GM12865 (cell line): ENCODE measurements at regions not wholly inside any gene's neighbourhood (a gene's known extent, or its start where the extent isn't known, plus 50 kb on each side); places are given as distances from the start of the nearest gene placed in this dataset.
A peak's percentile ranks its signal among the peaks of the same experiment; 100 is the strongest.

Source experiments
- DNase-seq: peaks from one replicate; pipeline ENCODE4 v3.0.0; 2010; ENCODE audit warnings: low read depth
- H3K4me3 ChIP-seq: 2 replicates; pipeline ENCODE4 v1.5.1; 2011; ENCODE audit warnings: mild to moderate bottlenecking, low read depth, low read length, control low read depth
- CTCF ChIP-seq: IDR thresholded peaks from 2 replicates; pipeline ENCODE4 v1.5.1; 2011; ENCODE audit warnings: low read length, control low read depth, low read depth, inconsistent platforms; ENCODE audit not compliant: insufficient read depth; ENCODE audit errors: missing control alignments

- no peak overlapping the region for H3K4me3 ChIP-seq
- no peak for TF ChIP-seq CTCF
- no peak for DNase-seq
Measured at GRCh38 chr6:28696167-28696566, 170.5 kb downstream of the GPX5 start.

- TF ChIP-seq CTCF: no peak
- H3K4me3 ChIP-seq: no peak overlapping the region
- DNase-seq: no peak
Measured at GRCh38 chr6:28696682-28697081, 171.0 kb downstream of the GPX5 start.

- no peak for DNase-seq
- H3K4me3 ChIP-seq: no peak overlapping the region
- TF ChIP-seq CTCF: no peak
Measured at GRCh38 chr6:28707387-28708282, 182.0 kb downstream of the GPX5 start.

- TF ChIP-seq CTCF: no peak
- H3K4me3 ChIP-seq: peak overlapping the region; percentile 21
- DNase-seq: peak; percentile 40
Measured at GRCh38 chr6:28709478-28710349, 184.0 kb downstream of the GPX5 start.

- H3K4me3 ChIP-seq: no peak overlapping the region
- peak; percentile 69 for DNase-seq
- no peak for TF ChIP-seq CTCF
Measured at GRCh38 chr6:28710466-28711191, 184.9 kb downstream of the GPX5 start.

- no peak overlapping the region for H3K4me3 ChIP-seq
- no peak for DNase-seq
- TF ChIP-seq CTCF: no peak
Measured at GRCh38 chr6:28711325-28711724, 185.6 kb downstream of the GPX5 start.
